Spleen (tissue), 7 donors: ENCODE measurements at regions not wholly inside any gene's neighbourhood (a gene's known extent, or its start where the extent isn't known, plus 50 kb on each side); places are given as distances from the start of the nearest gene placed in this dataset.
A peak's percentile ranks its signal among the peaks of the same experiment; 100 is the strongest.
"Not testable (repeated sequence)": the region's sequence is repeated elsewhere in the genome, so short reads cannot be mapped to it uniquely, and the experiment has no call there.

ENCODE experiments used
- POLR2A ChIP-seq, 3 donors: fragments of 450-650 bp; IDR thresholded peaks; one replicate each; pipeline ENCODE4 v1.5.1; 2017; ENCODE audit warnings: antibody characterized with exemption in 3 of 3, mild to moderate bottlenecking in 1 of 3
- POLR2AphosphoS5 ChIP-seq, 3 donors: sonication (generic); formaldehyde crosslinking; IDR thresholded peaks; one replicate each; pipeline ENCODE4 v1.5.1; 2017; ENCODE audit warnings: antibody characterized with exemption in 3 of 3
- TF ChIP-seq, protein P1 (sequence below), 11 experiments: fragments of 200-600 bp in 7 of 11; fragments of 450-650 bp in 4 of 11; sonication (generic) in 4 of 11; IDR thresholded peaks in 8 of 11; conservative IDR thresholded peaks in 3 of 11; 1 replicate in 7 of 11; 2 replicates in 4 of 11; pipeline versions ENCODE4 v1.4.0 to v1.8.0; 2016 to 2021; ENCODE audit warnings: antibody characterized with exemption in 11 of 11, inconsistent platforms in 4 of 11, mild to moderate bottlenecking in 1 of 11
- donor health status: DM: no; HTN: no; CAD: no; lungs with moderate emphysema.
- donor health status: DM: no; HTN: no; CAD: no.
- donor health status: DM: no; HTN: no; CAD: no.

DNA sequence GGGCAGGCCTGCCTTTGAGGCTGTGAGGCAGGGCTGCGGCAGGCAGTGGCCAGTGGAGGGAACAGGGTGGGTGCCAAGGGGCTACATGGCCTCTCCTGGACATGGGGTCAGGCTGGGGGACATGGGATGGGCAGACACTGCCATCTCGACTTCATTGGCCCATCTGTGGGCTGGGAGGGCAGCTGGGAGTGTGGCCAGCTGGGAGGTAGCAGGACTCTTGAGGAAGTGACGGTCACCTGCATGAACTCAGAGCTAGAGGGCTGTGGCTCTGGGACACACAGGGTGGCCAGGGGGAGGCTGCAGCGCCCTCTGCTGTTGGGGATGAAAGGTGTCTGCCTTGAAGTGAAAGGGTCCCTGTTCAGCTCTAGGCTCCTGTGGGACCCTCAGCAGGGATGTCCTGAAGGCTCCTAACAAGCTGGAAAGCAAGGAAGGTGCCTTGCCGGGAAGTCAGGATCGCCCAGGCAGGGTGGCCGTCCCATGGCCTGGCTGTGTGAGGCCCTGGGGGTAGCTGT is 244.0 kb downstream of the ANKRD30B start:
- not testable (repeated sequence) for TF ChIP-seq POLR2A, POLR2AphosphoS5 (IDR thresholded peaks at IDR 0.05)
- TF ChIP-seq, protein P1, sequence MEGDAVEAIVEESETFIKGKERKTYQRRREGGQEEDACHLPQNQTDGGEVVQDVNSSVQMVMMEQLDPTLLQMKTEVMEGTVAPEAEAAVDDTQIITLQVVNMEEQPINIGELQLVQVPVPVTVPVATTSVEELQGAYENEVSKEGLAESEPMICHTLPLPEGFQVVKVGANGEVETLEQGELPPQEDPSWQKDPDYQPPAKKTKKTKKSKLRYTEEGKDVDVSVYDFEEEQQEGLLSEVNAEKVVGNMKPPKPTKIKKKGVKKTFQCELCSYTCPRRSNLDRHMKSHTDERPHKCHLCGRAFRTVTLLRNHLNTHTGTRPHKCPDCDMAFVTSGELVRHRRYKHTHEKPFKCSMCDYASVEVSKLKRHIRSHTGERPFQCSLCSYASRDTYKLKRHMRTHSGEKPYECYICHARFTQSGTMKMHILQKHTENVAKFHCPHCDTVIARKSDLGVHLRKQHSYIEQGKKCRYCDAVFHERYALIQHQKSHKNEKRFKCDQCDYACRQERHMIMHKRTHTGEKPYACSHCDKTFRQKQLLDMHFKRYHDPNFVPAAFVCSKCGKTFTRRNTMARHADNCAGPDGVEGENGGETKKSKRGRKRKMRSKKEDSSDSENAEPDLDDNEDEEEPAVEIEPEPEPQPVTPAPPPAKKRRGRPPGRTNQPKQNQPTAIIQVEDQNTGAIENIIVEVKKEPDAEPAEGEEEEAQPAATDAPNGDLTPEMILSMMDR (IDR thresholded peaks at IDR 0.05 in 8 of 11, conservative IDR thresholded peaks at IDR 0.05 in 3 of 11), result peak in 1 of 11 experiments; percentile 8
